GM21447 (cell line): ENCODE measurements at regions not wholly inside any gene's neighbourhood (a gene's known extent, or its start where the extent isn't known, plus 50 kb on each side); places are given as distances from the start of the nearest gene placed in this dataset.
"Not testable (repeated sequence)": the region's sequence is repeated elsewhere in the genome, so short reads cannot be mapped to it uniquely, and the experiment has no call there.

Source experiments
- ATAC-seq: cut with Tn5 transposase; IDR thresholded peaks from one replicate; pipeline ENCODE4 v1.9.1; 2021; ENCODE audit not compliant: unreplicated experiment

GRCh38 chr13:82457548-82457947, 1424.7 kb downstream of the SLITRK1 start:
- not testable (repeated sequence) for ATAC-seq

- ATAC-seq = no peak
Measured at GRCh38 chr13:82447416-82448077, 1434.7 kb downstream of the SLITRK1 start.

- no peak for ATAC-seq
Measured at GRCh38 chr13:82439159-82439904, 1442.9 kb downstream of the SLITRK1 start.

- ATAC-seq = no peak
Measured at GRCh38 chr13:82438320-82438719, 1444.0 kb downstream of the SLITRK1 start.

- no peak for ATAC-seq
Measured at GRCh38 chr13:82436099-82436585, 1446.1 kb downstream of the SLITRK1 start.

GRCh38 chr13:82432949-82433348, 1449.3 kb downstream of the SLITRK1 start:
- no peak for ATAC-seq

- ATAC-seq = no peak
Measured at GRCh38 chr13:82412749-82413148, 1469.5 kb downstream of the SLITRK1 start.

- no peak for ATAC-seq
Measured at GRCh38 chr13:82407321-82407720, 1475.0 kb downstream of the SLITRK1 start.

GRCh38 chr13:82374719-82375118, 1507.6 kb downstream of the SLITRK1 start:
- ATAC-seq = no peak

GRCh38 chr13:82370316-82370715, 1512.0 kb downstream of the SLITRK1 start:
- ATAC-seq = no peak

- ATAC-seq = no peak
Measured at GRCh38 chr13:82364525-82364924, 1517.7 kb downstream of the SLITRK1 start.

GRCh38 chr13:82358284-82358683, 1524.0 kb downstream of the SLITRK1 start:
- ATAC-seq = no peak

- no peak for ATAC-seq
Measured at GRCh38 chr13:82356667-82357410, 1525.4 kb downstream of the SLITRK1 start.

- no peak for ATAC-seq
Measured at GRCh38 chr13:82344867-82345266, 1537.4 kb downstream of the SLITRK1 start.

- ATAC-seq = no peak
Measured at GRCh38 chr13:82341116-82341515, 1541.2 kb downstream of the SLITRK1 start.

- ATAC-seq = no peak
Measured at GRCh38 chr13:82330499-82330898, 1551.8 kb downstream of the SLITRK1 start.

- no peak for ATAC-seq
Measured at GRCh38 chr13:82323101-82323500, 1559.2 kb downstream of the SLITRK1 start.

GRCh38 chr13:82305588-82305987, 1576.7 kb downstream of the SLITRK1 start:
- no peak for ATAC-seq

GRCh38 chr13:82298106-82298505, 1584.2 kb downstream of the SLITRK1 start:
- no peak for ATAC-seq

GRCh38 chr13:82294226-82294625, 1588.0 kb downstream of the SLITRK1 start:
- no peak for ATAC-seq

- ATAC-seq = no peak
Measured at GRCh38 chr13:82292334-82292733, 1589.9 kb downstream of the SLITRK1 start.

GRCh38 chr13:82291852-82292251, 1590.4 kb downstream of the SLITRK1 start:
- ATAC-seq = no peak
